ENCODE measurements at regions not wholly inside any gene's neighbourhood (a gene's known extent, or its start where the extent isn't known, plus 50 kb on each side); places are given as distances from the start of the nearest gene placed in this dataset.
"Not testable (repeated sequence)": the region's sequence is repeated elsewhere in the genome, so short reads cannot be mapped to it uniquely, and the experiment has no call there.

- no peak for DNase-seq
These were observed 450.1 kb downstream of the GJA1 start for GRCh38 chr6:121885399-121886152.

- DNase-seq, result no peak
These were observed 450.9 kb downstream of the GJA1 start for GRCh38 chr6:121886223-121886830.

GRCh38 chr6:121887724-121888123 is 452.3 kb downstream of the GJA1 start:
- DNase-seq, result no peak

- no peak for DNase-seq
These were observed 455.0 kb downstream of the GJA1 start for GRCh38 chr6:121890307-121890910.

GRCh38 chr6:121895731-121896130 is 460.3 kb downstream of the GJA1 start:
- not testable (repeated sequence) for DNase-seq

GRCh38 chr6:121896363-121896762 is 460.9 kb downstream of the GJA1 start:
- DNase-seq, result no peak

- DNase-seq, result no peak
These were observed 461.3 kb downstream of the GJA1 start for GRCh38 chr6:121896771-121897170.

GRCh38 chr6:121897337-121897760 is 461.9 kb downstream of the GJA1 start:
- DNase-seq, result no peak

GRCh38 chr6:121901432-121901831 is 466.0 kb downstream of the GJA1 start:
- no peak for DNase-seq

- no peak for DNase-seq
These were observed 469.1 kb downstream of the GJA1 start for GRCh38 chr6:121904559-121904958.

GRCh38 chr6:121912905-121913304 is 477.5 kb downstream of the GJA1 start:
- DNase-seq, result no peak

GRCh38 chr6:121917263-121917829 is 481.9 kb downstream of the GJA1 start:
- no peak for DNase-seq

- no peak for DNase-seq
These were observed 481.5 kb upstream of the HSF2 start for GRCh38 chr6:121917834-121918559.

- no peak for DNase-seq
These were observed 478.8 kb upstream of the HSF2 start for GRCh38 chr6:121920616-121921015.

GRCh38 chr6:121925024-121925423 is 474.4 kb upstream of the HSF2 start:
- no peak for DNase-seq

- no peak for DNase-seq
These were observed 473.8 kb upstream of the HSF2 start for GRCh38 chr6:121925534-121926255.

GRCh38 chr6:121929301-121929700 is 470.2 kb upstream of the HSF2 start:
- no peak for DNase-seq

- no peak for DNase-seq
These were observed 467.1 kb upstream of the HSF2 start for GRCh38 chr6:121932076-121932991.

GRCh38 chr6:121934451-121934850 is 465.0 kb upstream of the HSF2 start:
- no peak for DNase-seq

GRCh38 chr6:121940728-121941127 is 458.7 kb upstream of the HSF2 start:
- DNase-seq, result no peak

GRCh38 chr6:121944354-121944753 is 455.1 kb upstream of the HSF2 start:
- no peak for DNase-seq

Measured in stimulated activated CD4-positive, alpha-beta T cell treated with anti-CD3 and anti-CD28 coated beads, Interleukin-4, amount 100 ng/mL, for 24 hours (primary cell).